ENCODE measurements at regions not wholly inside any gene's neighbourhood (a gene's known extent, or its start where the extent isn't known, plus 50 kb on each side); places are given as distances from the start of the nearest gene placed in this dataset.

DNA sequence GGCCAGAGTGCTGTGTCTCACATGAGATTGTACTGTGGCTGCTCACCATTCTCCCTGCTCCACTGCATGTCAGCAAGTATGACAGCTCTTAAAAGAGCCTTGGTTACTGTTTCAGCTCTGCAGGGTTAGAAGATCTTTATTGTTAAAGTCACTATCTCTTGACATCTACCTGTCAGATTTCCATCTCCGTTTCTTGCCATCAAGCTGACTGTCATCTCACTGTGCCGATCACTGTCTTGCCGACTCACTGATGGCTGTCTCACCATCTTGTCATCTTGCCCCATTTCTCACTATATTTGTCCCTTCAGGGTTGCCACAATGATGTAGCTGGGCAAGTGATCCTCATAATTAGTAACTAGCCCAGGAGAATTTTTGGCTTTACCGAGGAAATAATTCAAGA lies 800.9 kb upstream of the CDH7 start:
- TF ChIP-seq, protein P1, sequence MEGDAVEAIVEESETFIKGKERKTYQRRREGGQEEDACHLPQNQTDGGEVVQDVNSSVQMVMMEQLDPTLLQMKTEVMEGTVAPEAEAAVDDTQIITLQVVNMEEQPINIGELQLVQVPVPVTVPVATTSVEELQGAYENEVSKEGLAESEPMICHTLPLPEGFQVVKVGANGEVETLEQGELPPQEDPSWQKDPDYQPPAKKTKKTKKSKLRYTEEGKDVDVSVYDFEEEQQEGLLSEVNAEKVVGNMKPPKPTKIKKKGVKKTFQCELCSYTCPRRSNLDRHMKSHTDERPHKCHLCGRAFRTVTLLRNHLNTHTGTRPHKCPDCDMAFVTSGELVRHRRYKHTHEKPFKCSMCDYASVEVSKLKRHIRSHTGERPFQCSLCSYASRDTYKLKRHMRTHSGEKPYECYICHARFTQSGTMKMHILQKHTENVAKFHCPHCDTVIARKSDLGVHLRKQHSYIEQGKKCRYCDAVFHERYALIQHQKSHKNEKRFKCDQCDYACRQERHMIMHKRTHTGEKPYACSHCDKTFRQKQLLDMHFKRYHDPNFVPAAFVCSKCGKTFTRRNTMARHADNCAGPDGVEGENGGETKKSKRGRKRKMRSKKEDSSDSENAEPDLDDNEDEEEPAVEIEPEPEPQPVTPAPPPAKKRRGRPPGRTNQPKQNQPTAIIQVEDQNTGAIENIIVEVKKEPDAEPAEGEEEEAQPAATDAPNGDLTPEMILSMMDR (IDR thresholded peaks at IDR 0.05) = no peak
- no peak for TF ChIP-seq POLR2A (IDR thresholded peaks at IDR 0.05)
